Spleen (tissue), 7 donors: ENCODE measurements at regions not wholly inside any gene's neighbourhood (a gene's known extent, or its start where the extent isn't known, plus 50 kb on each side); places are given as distances from the start of the nearest gene placed in this dataset.

Experiments used
- CTCF ChIP-seq, 11 experiments: fragments of 200-600 bp in 7 of 11; fragments of 450-650 bp in 4 of 11; sonication (generic) in 4 of 11; IDR thresholded peaks in 8 of 11; conservative IDR thresholded peaks in 3 of 11; 1 replicate in 7 of 11; 2 replicates in 4 of 11; pipeline versions ENCODE4 v1.4.0 to v1.8.0; 2016 to 2021; ENCODE audit warnings: antibody characterized with exemption in 11 of 11, inconsistent platforms in 4 of 11, mild to moderate bottlenecking in 1 of 11
- POLR2AphosphoS5 ChIP-seq, 3 donors: sonication (generic); formaldehyde crosslinking; IDR thresholded peaks; one replicate each; pipeline ENCODE4 v1.5.1; 2017; ENCODE audit warnings: antibody characterized with exemption in 3 of 3
- donor health status: DM: no; HTN: no; CAD: no; lungs with moderate emphysema.
- donor health status: DM: no; HTN: no; CAD: no.
- donor health status: DM: no; HTN: no; CAD: no.

GRCh38 chr5:61635271-61635670 lies 303.2 kb downstream of the ZSWIM6 start:
- TF ChIP-seq CTCF (IDR thresholded peaks at IDR 0.05 in 8 of 11, conservative IDR thresholded peaks at IDR 0.05 in 3 of 11), result no peak
- no peak for TF ChIP-seq POLR2AphosphoS5 (IDR thresholded peaks at IDR 0.05)
